ENCODE measurements at regions not wholly inside any gene's neighbourhood (a gene's known extent, or its start where the extent isn't known, plus 50 kb on each side); places are given as distances from the start of the nearest gene placed in this dataset.

GRCh38 chr2:111676291-111676822 is 207.6 kb downstream of the ANAPC1 start:
- Histone ChIP-seq H4K20me1 (ENCODE audit: insufficient read depth) (no peaks in the 10 kb centered on the region), H3K9me3 (ENCODE audit: low read depth) (no peaks in the 10 kb centered on the region), H3K4me2 (ENCODE audit: unreplicated experiment) (no peak overlapping the region), H3K27ac (no peak overlapping the region), H3K9ac (no peak overlapping the region), H3K27me3 (replicated peaks; ENCODE audit: insufficient read depth) (no peaks in the 10 kb centered on the region), H3K9me2 (ENCODE audit: insufficient read depth) (no peaks in the 10 kb centered on the region), H3F3A (ENCODE audit: insufficient read depth) (peaks cover 13% of the 10 kb centered on the region; the same call in 1 of the 2 replicates), H3K79me2 (ENCODE audit: insufficient read depth) (no peaks in the 10 kb centered on the region), H2AFZ (no peak overlapping the region), H3K36me3 (ENCODE audit: low read depth) (no peaks in the 10 kb centered on the region), H3K4me3 (no peak overlapping the region), H3K4me1 (ENCODE audit: insufficient read depth) (peaks cover 11% of the 10 kb centered on the region)
- in situ Hi-C loops (cut with MboI) = loop anchor here (25.0 kb wide), 1 partner anchor 564 kb away; the partner anchor contains the start of gene BCL2L11
- DNase-seq = no peak
- TF ChIP-seq EZH2phosphoT487 (IDR thresholded peaks at IDR 0.05; ENCODE audit: insufficient read depth, low read depth) (no peak), EZH2 (IDR thresholded peaks at IDR 0.05; ENCODE audit: insufficient read depth, poor library complexity, severe bottlenecking) (no peak)
- WGBS, 2 experiments (ENCODE audit: low coverage in 1 of 2, low lambda C conversion rate in 2 of 2, missing lambda C conversion rate in 2 of 2) = 83 to 86% methylated on average over 4 of the region's 4 CpGs

- Histone ChIP-seq H2AFZ (no peak overlapping the region), H4K20me1 (ENCODE audit: insufficient read depth) (no peaks in the 10 kb centered on the region), H3K36me3 (ENCODE audit: low read depth) (no peaks in the 10 kb centered on the region), H3K27ac (no peak overlapping the region), H3K9me2 (ENCODE audit: insufficient read depth) (no peaks in the 10 kb centered on the region), H3K4me1 (ENCODE audit: insufficient read depth) (peaks cover 11% of the 10 kb centered on the region), H3K4me3 (no peak overlapping the region), H3K79me2 (ENCODE audit: insufficient read depth) (no peaks in the 10 kb centered on the region), H3K9ac (no peak overlapping the region), H3K27me3 (replicated peaks; ENCODE audit: insufficient read depth) (no peaks in the 10 kb centered on the region), H3K9me3 (ENCODE audit: low read depth) (no peaks in the 10 kb centered on the region), H3K4me2 (ENCODE audit: unreplicated experiment) (no peak overlapping the region), H3F3A (ENCODE audit: insufficient read depth) (peaks cover 13% of the 10 kb centered on the region; the same call in 1 of the 2 replicates)
- TF ChIP-seq EZH2 (IDR thresholded peaks at IDR 0.05; ENCODE audit: insufficient read depth, poor library complexity, severe bottlenecking) (no peak), EZH2phosphoT487 (IDR thresholded peaks at IDR 0.05; ENCODE audit: insufficient read depth, low read depth) (no peak)
- in situ Hi-C loops (cut with MboI) = loop anchor here (25.0 kb wide), 1 partner anchor 566 kb away; the partner anchor contains the start of gene BCL2L11
- DNase-seq = no peak
- WGBS, 2 experiments (ENCODE audit: low coverage in 1 of 2, low lambda C conversion rate in 2 of 2, missing lambda C conversion rate in 2 of 2) = 94 to 98% methylated on average over 7 of the region's 7 CpGs
Observed at GRCh38 chr2:111678161-111678560, 205.8 kb downstream of the ANAPC1 start.

- H3K27me3 ChIP-seq (replicated peaks; ENCODE audit: insufficient read depth) = no peaks in the 10 kb centered on the region
- no peak overlapping the region for H3K9ac ChIP-seq
- no peaks in the 10 kb centered on the region for H3K9me3 ChIP-seq (ENCODE audit: low read depth)
- H3K9me2 ChIP-seq (ENCODE audit: insufficient read depth) = no peaks in the 10 kb centered on the region
- H3K36me3 ChIP-seq (ENCODE audit: low read depth) = no peaks in the 10 kb centered on the region
- 24 to 25% methylated on average over 5 of the region's 5 CpGs for WGBS, 2 experiments (ENCODE audit: low coverage in 1 of 2, low lambda C conversion rate in 2 of 2, missing lambda C conversion rate in 2 of 2)
- in situ Hi-C loops (cut with MboI) = loop anchor here (25.0 kb wide), 1 partner anchor 566 kb away; the partner anchor contains the start of gene BCL2L11
- H3K4me3 ChIP-seq = no peak overlapping the region
- H2AFZ ChIP-seq = no peak overlapping the region
- TF ChIP-seq EZH2phosphoT487 (IDR thresholded peaks at IDR 0.05; ENCODE audit: insufficient read depth, low read depth) (no peak), EZH2 (IDR thresholded peaks at IDR 0.05; ENCODE audit: insufficient read depth, poor library complexity, severe bottlenecking) (no peak)
- H3K27ac ChIP-seq = no peak overlapping the region
- peak overlapping the region; percentile 10 for H3K4me2 ChIP-seq (ENCODE audit: unreplicated experiment)
- peaks cover 11% of the 10 kb centered on the region for H3K4me1 ChIP-seq (ENCODE audit: insufficient read depth)
- peaks cover 13% of the 10 kb centered on the region; the same call in 1 of the 2 replicates for H3F3A ChIP-seq (ENCODE audit: insufficient read depth)
- peak; percentile 64 for DNase-seq
- H4K20me1 ChIP-seq (ENCODE audit: insufficient read depth) = no peaks in the 10 kb centered on the region
- H3K79me2 ChIP-seq (ENCODE audit: insufficient read depth) = no peaks in the 10 kb centered on the region
Observed at GRCh38 chr2:111678651-111679050, 205.3 kb downstream of the ANAPC1 start.

GRCh38 chr2:111679202-111679601 is 204.8 kb downstream of the ANAPC1 start:
- no peak overlapping the region for H3K4me3 ChIP-seq
- H4K20me1 ChIP-seq (ENCODE audit: insufficient read depth) = no peaks in the 10 kb centered on the region
- peaks cover 13% of the 10 kb centered on the region; the same call in 1 of the 2 replicates for H3F3A ChIP-seq (ENCODE audit: insufficient read depth)
- H3K27ac ChIP-seq = no peak overlapping the region
- in situ Hi-C loops (cut with MboI) = loop anchor here (25.0 kb wide), 1 partner anchor 567 kb away; the partner anchor contains the start of gene BCL2L11
- no peaks in the 10 kb centered on the region for H3K9me2 ChIP-seq (ENCODE audit: insufficient read depth)
- peak; percentile 42 for DNase-seq
- H3K9ac ChIP-seq = no peak overlapping the region
- no peaks in the 10 kb centered on the region for H3K36me3 ChIP-seq (ENCODE audit: low read depth)
- H3K4me1 ChIP-seq (ENCODE audit: insufficient read depth) = peaks cover 11% of the 10 kb centered on the region
- no peaks in the 10 kb centered on the region for H3K27me3 ChIP-seq (replicated peaks; ENCODE audit: insufficient read depth)
- H3K4me2 ChIP-seq (ENCODE audit: unreplicated experiment) = no peak overlapping the region
- no peak for TF ChIP-seq EZH2phosphoT487 (IDR thresholded peaks at IDR 0.05; ENCODE audit: insufficient read depth, low read depth)
- TF ChIP-seq EZH2 (IDR thresholded peaks at IDR 0.05; ENCODE audit: insufficient read depth, poor library complexity, severe bottlenecking) = no peak
- H2AFZ ChIP-seq = no peak overlapping the region
- WGBS, 2 experiments (ENCODE audit: low coverage in 1 of 2, low lambda C conversion rate in 2 of 2, missing lambda C conversion rate in 2 of 2) = 48 to 58% methylated on average over 2 of the region's 2 CpGs
- no peaks in the 10 kb centered on the region for H3K79me2 ChIP-seq (ENCODE audit: insufficient read depth)
- H3K9me3 ChIP-seq (ENCODE audit: low read depth) = no peaks in the 10 kb centered on the region

All from GM23248 (cell line).